ENCODE measurements at regions not wholly inside any gene's neighbourhood (a gene's known extent, or its start where the extent isn't known, plus 50 kb on each side); places are given as distances from the start of the nearest gene placed in this dataset.
"Not testable (repeated sequence)": the region's sequence is repeated elsewhere in the genome, so short reads cannot be mapped to it uniquely, and the experiment has no call there.

- no peak for DNase-seq
Measured at GRCh38 chr14:40679256-40679655, 927.4 kb upstream of the LRFN5 start.

DNA sequence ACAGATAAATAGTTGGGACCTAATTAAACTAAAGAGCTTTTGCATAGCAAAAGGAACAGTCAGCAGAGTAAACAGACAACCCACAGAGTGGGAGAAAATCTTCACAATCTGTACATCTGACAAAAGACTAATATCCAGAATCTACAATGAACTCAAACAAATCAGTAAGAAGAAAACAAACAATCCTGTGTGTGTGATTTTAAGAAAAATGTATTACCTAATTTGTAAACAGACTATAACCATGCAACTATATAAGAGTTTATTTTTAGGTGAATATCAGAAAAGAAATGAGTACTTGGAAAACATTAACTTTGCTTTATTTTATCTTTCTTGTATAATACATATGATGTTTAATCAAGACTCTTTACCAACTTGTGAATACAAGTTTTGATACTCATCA, 929.5 kb upstream of the LRFN5 start:
- not testable (repeated sequence) for DNase-seq

GRCh38 chr14:40674502-40674901, 932.2 kb upstream of the LRFN5 start:
- DNase-seq: no peak

DNA sequence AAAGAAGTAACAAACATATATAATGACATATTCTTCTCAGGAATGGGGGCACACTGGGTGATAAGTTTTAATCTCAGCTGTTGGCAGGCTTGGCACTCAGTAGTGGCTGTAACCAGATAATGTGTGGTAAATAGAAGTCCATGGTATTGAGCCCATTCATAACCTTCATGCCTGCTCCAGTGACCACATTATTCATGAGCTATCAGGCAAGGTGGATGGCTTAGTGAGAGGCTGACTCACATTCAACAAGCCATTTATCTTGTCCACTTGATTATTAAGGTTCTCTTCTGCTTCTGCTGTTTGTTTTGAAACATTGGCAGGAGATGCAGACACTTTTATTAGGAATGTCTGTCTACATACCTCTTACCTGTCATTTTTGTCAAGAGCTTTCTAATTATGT, 950.4 kb upstream of the LRFN5 start:
- DNase-seq: no peak

DNA sequence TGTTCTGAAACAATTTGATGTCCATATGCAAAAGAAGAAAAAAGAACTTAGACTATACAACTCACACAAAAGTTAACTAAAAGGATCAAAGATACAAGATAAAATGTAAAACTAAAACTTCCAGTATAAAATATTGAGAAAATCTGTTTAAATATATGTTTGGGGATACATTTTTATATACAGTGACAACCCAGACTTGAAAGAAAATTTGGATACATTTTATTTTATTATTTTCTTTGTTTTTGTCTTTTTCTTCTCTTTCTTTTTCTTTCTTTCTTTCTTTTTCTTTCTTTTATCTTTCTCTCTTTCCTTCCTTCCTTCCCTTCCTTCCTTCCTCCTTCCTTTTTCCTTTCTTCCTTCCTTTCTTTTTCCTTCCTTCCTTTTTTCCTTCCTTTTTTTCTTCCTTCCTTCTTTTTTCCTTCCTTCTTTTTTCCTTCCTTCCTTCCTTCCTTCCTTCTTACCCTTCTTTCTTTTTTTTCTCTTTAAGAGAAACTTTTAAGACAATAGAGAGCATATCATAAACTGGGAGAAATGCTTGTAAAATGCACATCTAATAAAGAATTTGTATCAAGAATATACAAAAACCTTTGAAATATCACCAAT, 954.5 kb upstream of the LRFN5 start:
- DNase-seq: no peak

DNA sequence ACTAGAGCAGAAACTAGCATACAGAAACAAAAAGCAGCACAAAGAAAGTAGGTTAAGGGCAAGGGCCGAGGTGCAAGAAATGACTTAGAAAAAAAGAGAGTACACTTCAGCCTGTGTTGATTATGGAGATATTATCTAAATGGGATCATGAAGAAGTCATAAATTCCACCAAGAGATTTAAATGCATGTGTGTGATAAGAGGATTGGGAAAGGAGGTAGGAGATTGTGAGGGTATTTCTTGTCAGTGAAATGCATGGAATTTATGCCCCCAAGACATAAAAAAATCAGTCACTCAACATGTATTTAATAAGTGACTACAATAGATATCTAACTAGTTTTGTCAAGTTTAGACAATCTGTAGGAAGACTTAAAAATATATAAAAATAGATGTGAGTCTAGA, 976.2 kb upstream of the LRFN5 start:
- DNase-seq: no peak

DNA sequence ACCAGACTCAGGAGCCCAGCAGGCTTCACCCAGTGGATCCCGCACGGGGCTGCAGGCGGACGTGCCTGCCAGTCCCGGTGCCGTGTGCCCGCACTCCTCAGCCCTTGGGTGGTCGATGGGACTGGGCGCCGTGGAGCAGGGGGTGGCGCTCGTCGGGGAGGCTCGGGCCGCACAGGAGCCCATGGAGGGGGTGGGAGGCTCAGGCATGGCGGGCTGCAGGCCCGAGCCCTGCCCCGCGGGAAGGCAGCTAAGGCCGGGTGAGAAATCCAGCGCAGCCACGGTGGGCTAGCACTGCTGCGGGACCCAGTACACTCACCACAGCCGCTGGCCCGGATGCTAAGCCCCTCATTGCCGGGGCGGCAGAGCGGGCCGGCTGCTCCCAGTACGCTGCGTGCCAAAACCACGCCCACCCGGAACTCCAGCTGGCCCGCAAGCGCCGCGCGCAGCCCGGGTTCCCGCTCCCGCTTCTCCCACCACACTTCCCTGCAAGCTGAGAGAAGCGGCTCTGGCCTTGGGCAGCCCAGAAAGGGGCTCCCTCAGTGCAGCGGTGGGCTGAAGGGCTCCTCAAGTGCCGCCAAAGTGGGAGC, 977.0 kb upstream of the LRFN5 start:
- not testable (repeated sequence) for DNase-seq

DNA sequence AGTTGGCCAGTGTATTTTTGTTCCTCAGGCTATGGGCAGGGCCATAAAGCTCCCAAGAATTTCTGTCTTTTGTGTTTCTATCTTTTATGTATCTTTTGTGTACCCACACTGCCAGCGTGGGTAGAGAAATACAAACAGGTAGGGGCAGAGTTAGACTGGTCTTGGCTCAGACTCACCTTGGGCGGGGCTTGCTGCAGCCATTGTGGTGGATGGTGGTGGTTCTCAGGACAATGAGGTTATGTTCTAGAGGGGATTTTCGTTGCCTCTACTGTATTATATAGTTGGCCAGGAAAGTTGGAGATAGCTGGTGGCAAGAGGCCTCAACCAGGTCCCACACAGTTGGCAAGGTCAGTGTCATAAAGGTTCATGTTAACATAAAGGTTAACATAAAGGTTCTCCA, 977.5 kb upstream of the LRFN5 start:
- no peak for DNase-seq

DNA sequence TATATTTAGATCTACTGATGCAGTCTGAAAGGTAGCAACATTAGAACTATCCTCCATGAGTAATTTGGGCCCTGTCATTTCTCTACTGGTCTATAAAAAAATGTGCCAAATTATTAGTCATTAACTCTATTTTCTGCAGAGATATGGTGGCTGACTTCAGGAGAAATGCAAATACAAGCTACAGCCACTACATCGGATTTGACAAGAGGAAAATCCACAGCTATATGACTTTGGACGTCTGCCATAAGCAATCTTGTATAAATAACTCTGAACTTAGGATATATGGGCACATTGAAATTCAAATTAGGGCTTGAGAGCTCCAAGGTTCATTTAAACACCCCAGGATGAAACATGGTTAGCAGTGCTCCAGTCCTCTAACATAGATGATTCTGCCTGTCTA, 983.0 kb upstream of the LRFN5 start:
- no peak for DNase-seq

GRCh38 chr14:40618225-40618898, 988.3 kb upstream of the LRFN5 start:
- no peak for DNase-seq

- no peak for DNase-seq
Measured at GRCh38 chr14:40616579-40616978, 990.1 kb upstream of the LRFN5 start.

GRCh38 chr14:40601063-40601462, 1005.6 kb upstream of the LRFN5 start:
- no peak for DNase-seq

DNA sequence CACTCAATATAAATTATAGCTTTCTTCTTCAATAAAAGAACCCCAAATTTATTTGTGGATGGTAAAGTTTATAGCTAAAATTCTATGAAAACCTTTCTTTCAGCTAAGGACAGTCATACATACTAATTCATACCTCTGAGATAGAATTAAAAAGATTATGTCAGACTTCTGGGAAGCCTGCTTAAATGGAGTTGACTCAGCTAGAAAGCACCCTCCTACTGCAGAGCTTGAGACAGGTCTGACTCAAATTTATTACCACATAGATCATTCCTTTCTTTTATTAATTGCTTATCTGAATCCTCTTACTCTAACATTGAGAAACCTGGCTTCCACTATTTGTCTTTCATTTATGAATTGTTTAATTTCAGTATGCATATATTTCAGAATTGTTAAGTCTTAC, 1007.0 kb upstream of the LRFN5 start:
- no peak for DNase-seq

DNA sequence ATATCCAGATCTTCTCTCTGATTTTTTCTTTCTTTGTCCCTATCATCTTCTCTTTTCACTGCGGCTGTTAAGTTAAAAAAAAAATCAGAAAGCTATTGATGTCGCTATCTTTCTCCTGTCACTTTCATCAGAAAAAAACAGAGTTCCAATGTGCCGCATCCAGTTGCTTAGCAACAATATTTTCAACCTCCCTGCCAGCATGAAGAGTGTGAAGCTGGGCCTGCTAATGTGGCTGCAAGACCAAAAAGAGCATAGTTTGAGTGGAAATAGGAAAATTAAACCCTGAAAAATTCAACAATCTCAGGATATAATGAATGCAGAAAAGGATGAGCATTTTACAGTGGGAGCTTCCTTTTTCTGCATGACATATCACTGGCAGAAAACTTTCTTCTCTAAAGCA, 1025.4 kb upstream of the LRFN5 start:
- no peak for DNase-seq

DNA sequence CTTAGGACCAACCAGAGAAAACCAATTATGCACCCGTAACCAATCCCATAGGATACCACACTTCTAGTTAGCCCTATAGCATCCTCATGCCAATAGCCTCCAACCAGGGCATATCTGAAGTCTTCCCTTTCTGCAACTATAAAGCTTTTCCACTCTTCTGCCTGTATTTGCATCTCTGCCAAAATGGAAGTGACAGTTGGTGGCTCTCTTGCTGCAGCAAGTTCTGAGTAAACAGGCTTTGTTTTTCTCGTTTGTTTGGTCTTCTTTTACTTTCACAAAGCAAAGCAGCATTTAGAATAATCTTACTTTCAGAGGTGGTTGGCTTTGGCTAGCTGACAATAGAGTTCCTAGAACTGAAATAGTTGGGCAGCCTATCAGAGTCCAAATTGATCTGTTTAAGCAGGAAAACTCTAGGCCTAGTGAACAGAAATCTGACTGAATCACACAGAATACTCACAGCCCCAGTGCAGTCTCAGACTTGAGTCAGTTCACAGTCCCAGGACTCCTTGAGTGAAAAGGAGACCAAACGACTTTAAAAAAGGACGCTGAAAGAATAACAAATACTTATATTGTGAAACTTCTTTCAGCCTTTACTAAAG, 1029.7 kb upstream of the LRFN5 start:
- DNase-seq: no peak

DNA sequence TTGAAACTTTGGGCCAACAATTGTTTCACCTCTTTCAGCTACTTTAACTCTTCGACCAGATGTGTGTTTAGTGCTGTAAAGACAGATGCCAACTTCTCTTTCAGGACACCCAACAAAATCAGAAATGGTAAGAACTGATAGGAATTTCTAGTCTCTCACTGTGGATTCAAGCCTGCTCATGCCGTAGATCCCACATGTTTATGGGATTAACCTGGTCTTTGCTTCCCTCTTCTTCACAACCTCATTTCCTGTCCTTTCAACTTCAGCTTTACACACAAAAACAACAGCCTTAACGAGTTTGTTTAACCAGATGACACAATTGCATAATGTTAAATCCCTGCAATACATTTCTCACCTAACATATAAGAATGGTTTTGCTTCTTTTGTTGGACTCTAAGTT, 1031.9 kb upstream of the LRFN5 start:
- DNase-seq: no peak

DNA sequence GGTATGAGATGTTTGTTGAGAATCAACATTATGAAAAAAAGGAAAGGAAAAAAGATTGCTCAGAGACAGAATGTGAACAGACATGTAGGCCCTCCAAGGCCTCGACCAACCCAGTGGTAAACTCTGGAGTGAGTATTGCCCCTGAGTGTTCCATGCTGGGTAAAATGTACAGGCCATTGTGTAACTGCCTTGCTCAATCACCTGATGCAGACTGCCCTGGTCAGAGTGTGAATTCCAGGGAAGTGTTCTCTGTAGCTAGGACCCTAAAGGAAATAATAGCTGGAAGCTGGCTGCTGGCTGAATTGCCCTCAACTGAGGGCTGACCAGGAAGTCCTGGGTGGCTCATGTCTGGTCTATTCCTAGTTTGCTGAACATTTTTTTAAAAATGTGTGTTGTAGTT, 1081.4 kb upstream of the LRFN5 start:
- no peak for DNase-seq

GRCh38 chr14:40523123-40523522, 1083.6 kb upstream of the LRFN5 start:
- no peak for DNase-seq

- DNase-seq: no peak
Measured at GRCh38 chr14:40494483-40494882, 1062.2 kb upstream of the FBXO33 start.

- no peak for DNase-seq
Measured at GRCh38 chr14:40487824-40488223, 1055.6 kb upstream of the FBXO33 start.

DNA sequence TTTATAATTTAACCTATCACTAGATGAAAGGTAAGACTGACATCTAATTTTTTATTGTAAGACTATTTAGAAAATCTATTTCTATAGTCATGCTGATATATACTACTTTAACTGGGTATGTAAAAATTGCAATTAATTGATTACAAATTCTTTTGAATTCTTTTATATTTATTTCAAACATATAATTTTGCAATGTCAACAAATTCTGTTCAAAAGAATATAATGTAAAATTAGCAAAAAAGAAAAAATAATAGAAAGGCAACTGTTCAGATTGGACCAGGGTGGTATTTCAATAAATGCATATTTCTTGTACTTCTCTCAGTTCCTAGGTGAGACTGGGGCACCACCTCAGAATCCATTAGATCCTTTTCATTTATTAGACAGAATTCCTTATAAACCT, 1053.5 kb upstream of the FBXO33 start:
- DNase-seq: no peak

GRCh38 chr14:40476005-40476404, 1043.8 kb upstream of the FBXO33 start:
- no peak for DNase-seq

DNA sequence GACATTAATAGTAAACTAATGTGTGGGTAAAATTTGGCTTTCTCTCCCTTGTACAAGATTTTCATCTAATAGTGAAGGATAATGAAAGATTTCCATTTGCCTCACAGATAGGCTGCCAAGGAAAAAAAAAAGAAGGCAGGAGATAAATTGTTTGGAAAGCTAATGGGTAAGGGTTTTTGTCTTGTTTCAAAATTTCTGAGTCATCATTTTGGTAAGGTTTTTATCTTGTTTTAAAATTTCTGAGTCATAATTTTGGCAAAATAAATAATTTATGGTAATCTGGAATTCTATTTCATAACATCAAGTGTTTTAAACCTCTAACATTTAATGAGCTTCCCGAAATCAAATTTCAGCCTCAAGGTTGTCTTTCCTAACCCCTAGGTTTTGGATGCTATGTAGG, 1035.7 kb upstream of the FBXO33 start:
- DNase-seq: no peak

DNA sequence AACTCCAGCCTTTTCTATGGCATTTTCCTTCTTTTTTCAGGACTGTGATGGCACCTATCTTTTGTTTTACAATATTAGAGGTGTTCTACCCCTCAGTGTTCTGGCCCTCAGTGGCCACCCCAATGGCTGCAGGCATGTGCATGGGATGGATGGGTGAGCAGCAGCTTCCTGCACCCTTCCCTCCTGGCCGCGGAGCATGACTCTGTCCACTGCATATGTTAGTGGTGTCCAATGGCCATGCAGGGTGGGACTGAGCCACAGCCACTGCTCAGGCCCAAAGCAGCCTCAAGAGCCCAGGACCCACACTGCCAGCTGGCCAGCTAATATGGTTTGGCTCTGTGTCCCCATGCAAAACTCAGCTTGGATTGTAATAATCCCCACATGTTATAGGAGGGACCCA, 1032.3 kb upstream of the FBXO33 start:
- no peak for DNase-seq
